B cell (primary cell): ENCODE measurements at regions not wholly inside any gene's neighbourhood (a gene's known extent, or its start where the extent isn't known, plus 50 kb on each side); places are given as distances from the start of the nearest gene placed in this dataset.

Experiments
- ATAC-seq: fragments of 200-7000 bp; cut with Tn5 transposase; one replicate; pipeline ENCODE4 v1.10.0; 2021; ENCODE audit warnings: low read depth, mild to moderate bottlenecking, moderate number of reproducible peaks, moderate library complexity
- CTCF ChIA-PET: fragments of 350-600 bp; sonication (Branson Sonifier 250); formaldehyde crosslinking; loops from one replicate; lab custom pipeline; 2021; ENCODE audit warnings: antibody characterized with exemption, inconsistent platforms; lab: Charles Lee
- POLR2A ChIA-PET: fragments of 350-600 bp; sonication (Branson Sonifier 250); formaldehyde crosslinking; loops from one replicate; lab custom pipeline; 2021; ENCODE audit warnings: antibody characterized with exemption; lab: Charles Lee
- DNase-seq: peaks from one replicate; pipeline ENCODE4 v3.0.0; 2013
- H2AFZ ChIP-seq: 2 replicates; pipeline ENCODE4 v1.6.1; 2012; ENCODE audit warnings: mild to moderate bottlenecking, low read depth, low read length; ENCODE audit not compliant: insufficient read depth, poor library complexity, severe bottlenecking
- H3K27ac ChIP-seq, 2 donors: 1 replicate in 1 of 2; 2 replicates in 1 of 2; pipeline ENCODE4 v1.5.1; 2012 to 2013; ENCODE audit warnings: low read length in 2 of 2, mild to moderate bottlenecking in 2 of 2, moderate library complexity in 1 of 2
- H3K27me3 ChIP-seq, 4 experiments: fragments of 200-600 bp in 1 of 4; sonication (generic) in 1 of 4; replicated peaks in 1 of 4; 1 replicate in 2 of 4; 2 replicates in 2 of 4; pipeline versions ENCODE4 v1.6.1 to v1.7.0; 2013 to 2016; ENCODE audit warnings: low read length in 3 of 4, mild to moderate bottlenecking in 2 of 4, mixed read lengths in 1 of 4, moderate library complexity in 1 of 4; ENCODE audit not compliant: insufficient read depth in 4 of 4, control insufficient read depth in 3 of 4; ENCODE audit errors: control extremely low read depth in 1 of 4
- H3K36me3 ChIP-seq, 2 experiments: replicated peaks in 1 of 2; 1 replicate in 1 of 2; 2 replicates in 1 of 2; pipeline versions ENCODE4 v1.6.1 to v1.7.1; 2013; ENCODE audit warnings: low read length in 1 of 2; ENCODE audit not compliant: insufficient read depth in 2 of 2, control insufficient read depth in 1 of 2; ENCODE audit errors: control extremely low read depth in 1 of 2, extremely low read depth in 1 of 2
- H3K4me1 ChIP-seq, 2 donors: fragments of 200-600 bp in 1 of 2; sonication (generic) in 1 of 2; 1 replicate in 1 of 2; 2 replicates in 1 of 2; pipeline versions ENCODE4 v1.5.1 to v1.6.1; 2013 to 2017; ENCODE audit warnings: low read length in 2 of 2; ENCODE audit not compliant: control insufficient read depth in 2 of 2, insufficient read depth in 2 of 2
- H3K4me2 ChIP-seq: replicated peaks from 2 replicates; pipeline ENCODE3; 2012; ENCODE audit warnings: mild to moderate bottlenecking, low read depth, low read length; ENCODE audit not compliant: poor library complexity, severe bottlenecking
- H3K4me3 ChIP-seq, 5 experiments: fragments of 200-600 bp in 1 of 5; sonication (generic) in 1 of 5; 1 replicate in 3 of 5; 2 replicates in 2 of 5; pipeline versions ENCODE4 v1.5.1 to v1.7.0; 2011 to 2016; ENCODE audit warnings: low read length in 4 of 5, mild to moderate bottlenecking in 4 of 5, low read depth in 2 of 5, control low read depth in 1 of 5, moderate library complexity in 1 of 5; ENCODE audit not compliant: insufficient read depth in 1 of 5; ENCODE audit errors: control extremely low read depth in 1 of 5, extremely low read depth in 1 of 5
- H3K79me2 ChIP-seq: fragments of 200-600 bp; sonication (generic); one replicate; pipeline ENCODE4 v1.6.0; 2016; ENCODE audit warnings: low read length; ENCODE audit not compliant: control insufficient read depth, insufficient read depth
- H3K9ac ChIP-seq: fragments of 200-600 bp; sonication (generic); 2 replicates; pipeline ENCODE4 v1.6.1; 2017; ENCODE audit warnings: mild to moderate bottlenecking, low read length, moderate library complexity
- H3K9me3 ChIP-seq, 3 donors: one replicate each; pipeline versions ENCODE4 v1.6.1 to v1.7.1; 2013; ENCODE audit warnings: low read length in 2 of 3; ENCODE audit not compliant: control insufficient read depth in 2 of 3, insufficient read depth in 1 of 3; ENCODE audit errors: control extremely low read depth in 1 of 3
- H4K20me1 ChIP-seq: 2 replicates; pipeline ENCODE4 v1.6.0; 2012; ENCODE audit warnings: mild to moderate bottlenecking, low read length; ENCODE audit not compliant: insufficient read depth, control insufficient read depth, poor library complexity, severe bottlenecking
- H3K27ac Mint-ChIP-seq: one replicate; pipeline ENCODE4 v1.8.0; 2021; ENCODE audit warnings: mixed read lengths
- H3K27me3 Mint-ChIP-seq: one replicate; pipeline ENCODE4 v1.8.0; 2021; ENCODE audit warnings: mixed read lengths
- H3K4me1 Mint-ChIP-seq: one replicate; pipeline ENCODE4 v1.8.0; 2021; ENCODE audit warnings: mixed read lengths
- H3K4me3 Mint-ChIP-seq: one replicate; pipeline ENCODE4 v1.8.0; 2021; ENCODE audit warnings: mixed read lengths
- H3K9me3 Mint-ChIP-seq: one replicate; pipeline ENCODE4 v1.8.0; 2022; ENCODE audit warnings: mixed read lengths; ENCODE audit not compliant: insufficient read depth
- CTCF ChIP-seq: fragments of 200-600 bp; IDR thresholded peaks from one replicate; pipeline ENCODE4 v1.8.0; 2022; ENCODE audit warnings: antibody characterized with exemption, mild to moderate bottlenecking
- EZH2 ChIP-seq: IDR thresholded peaks from 2 replicates; pipeline ENCODE4 v1.6.1; 2012; ENCODE audit warnings: borderline replicate concordance, low read depth, mild to moderate bottlenecking, moderate library complexity, low read length; ENCODE audit not compliant: insufficient read depth, poor library complexity, severe bottlenecking
- WGBS: methylation state at CpG from one replicate; pipeline ENCODE4 v1.1.5; 2013; ENCODE audit warnings: missing lambda C conversion rate; ENCODE audit not compliant: insufficient coverage; 5-methylcytosine and 5-hydroxymethylcytosine counted together
- intact Hi-C: fragments of 100-400 bp; cut with micrococcal nuclease; formaldehyde crosslinking; loops from one replicate; pipeline ENCODE4 v1.10.0; 2022

- no peaks in the 10 kb centered on the region for H3K36me3 ChIP-seq
- no peak overlapping the region for H3K4me3 ChIP-seq
- no peak overlapping the region for H3K27ac Mint-ChIP-seq
- no peak overlapping the region for H3K9ac ChIP-seq
- WGBS = 91% methylated on average over 5 of the region's 9 CpGs
- ChIA-PET CTCF (no interaction called here), POLR2A (no interaction called here)
- H3K4me3 Mint-ChIP-seq = no peak overlapping the region
- H3K27me3 Mint-ChIP-seq = peaks cover 3% of the 10 kb centered on the region
- H2AFZ ChIP-seq = no peak overlapping the region
- no peak overlapping the region for H3K4me2 ChIP-seq
- H3K79me2 ChIP-seq = no peaks in the 10 kb centered on the region
- DNase-seq (no peak), ATAC-seq (no peak)
- H3K4me1 Mint-ChIP-seq = peaks cover 11% of the 10 kb centered on the region
- H3K9me3 ChIP-seq = no peaks in the 10 kb centered on the region
- H3K27me3 ChIP-seq = peaks cover 0 to 2% (median 0%) of the 10 kb centered on the region in 4 experiments
- intact Hi-C loops = no loop called here
- no peaks in the 10 kb centered on the region for H3K9me3 Mint-ChIP-seq
- TF ChIP-seq EZH2 (no peak), CTCF (no peak)
- H3K27ac ChIP-seq = no peak overlapping the region
- no peaks in the 10 kb centered on the region for H4K20me1 ChIP-seq
- H3K4me1 ChIP-seq = peaks cover 0 to 6% of the 10 kb centered on the region in 2 donors
Observed at GRCh38 chr12:68411371-68411770, 79.2 kb upstream of the MDM1 start.

GRCh38 chr12:68414988-68415387 is 82.8 kb upstream of the MDM1 start:
- no peak overlapping the region for H3K4me3 ChIP-seq
- Mint-ChIP-seq H3K27me3 (no peaks in the 10 kb centered on the region), H3K27ac (no peak overlapping the region), H3K4me3 (no peak overlapping the region), H3K9me3 (no peaks in the 10 kb centered on the region), H3K4me1 (peaks cover 17% of the 10 kb centered on the region)
- H3K27me3 ChIP-seq = no peaks in the 10 kb centered on the region
- H3K9me3 ChIP-seq = no peaks in the 10 kb centered on the region
- ChIA-PET CTCF (no interaction called here), POLR2A (no interaction called here)
- no CpG with 5 or more reads among the region's 2 CpGs for WGBS
- H3K4me1 ChIP-seq = peaks cover 4 to 9% of the 10 kb centered on the region in 2 donors
- no peak overlapping the region for H2AFZ ChIP-seq
- H3K9ac ChIP-seq = no peak overlapping the region
- H3K36me3 ChIP-seq = no peaks in the 10 kb centered on the region
- no peaks in the 10 kb centered on the region for H3K79me2 ChIP-seq
- no peak for DNase-seq
- H3K27ac ChIP-seq = no peak overlapping the region
- TF ChIP-seq EZH2 (no peak), CTCF (no peak)
- peak; percentile 58 for ATAC-seq
- H4K20me1 ChIP-seq = no peaks in the 10 kb centered on the region
- intact Hi-C loops = loop anchor here (5.0 kb wide), 1 partner anchor 48 kb away; no protein-coding TSS in a partner anchor
- no peak overlapping the region for H3K4me2 ChIP-seq
